ENCODE measurements at regions not wholly inside any gene's neighbourhood (a gene's known extent, or its start where the extent isn't known, plus 50 kb on each side); places are given as distances from the start of the nearest gene placed in this dataset.

GRCh38 chr4:131054489-131055019, 1958.6 kb downstream of the C4orf33 start:
- no peak for DNase-seq (ENCODE audit: low spot score)

GRCh38 chr4:131061734-131062133, 1965.8 kb downstream of the C4orf33 start:
- DNase-seq (ENCODE audit: low spot score), result no peak

GRCh38 chr4:131063878-131064277, 1967.9 kb downstream of the C4orf33 start:
- DNase-seq (ENCODE audit: low spot score), result no peak

GRCh38 chr4:131081069-131081468, 1985.1 kb downstream of the C4orf33 start:
- DNase-seq (ENCODE audit: low spot score), result no peak

- DNase-seq (ENCODE audit: low spot score), result no peak
These were observed 1989.0 kb downstream of the C4orf33 start for GRCh38 chr4:131084997-131085396.

- peak; percentile 40 for DNase-seq (ENCODE audit: low spot score)
These were observed 1995.9 kb downstream of the C4orf33 start for GRCh38 chr4:131091896-131092295.

- DNase-seq (ENCODE audit: low spot score), result no peak
These were observed 1997.4 kb downstream of the C4orf33 start for GRCh38 chr4:131093303-131093702.

- DNase-seq (ENCODE audit: low spot score), result no peak
These were observed 2003.0 kb downstream of the C4orf33 start for GRCh38 chr4:131098976-131099375.

- DNase-seq (ENCODE audit: low spot score), result no peak
These were observed 2017.3 kb downstream of the C4orf33 start for GRCh38 chr4:131113273-131113672.

- DNase-seq (ENCODE audit: low spot score), result no peak
These were observed 2017.8 kb downstream of the C4orf33 start for GRCh38 chr4:131113704-131114103.

- no peak for DNase-seq (ENCODE audit: low spot score)
These were observed 2023.7 kb downstream of the C4orf33 start for GRCh38 chr4:131119661-131120060.

- DNase-seq (ENCODE audit: low spot score), result no peak
These were observed 2011.9 kb upstream of the PCDH10 start for GRCh38 chr4:131137196-131137595.

- DNase-seq (ENCODE audit: low spot score), result no peak
These were observed 1989.8 kb upstream of the PCDH10 start for GRCh38 chr4:131159261-131159660.

GRCh38 chr4:131192318-131192717, 1956.8 kb upstream of the PCDH10 start:
- DNase-seq (ENCODE audit: low spot score), result no peak

GRCh38 chr4:131207589-131207988, 1941.5 kb upstream of the PCDH10 start:
- no peak for DNase-seq (ENCODE audit: low spot score)

GRCh38 chr4:131248314-131248713, 1900.8 kb upstream of the PCDH10 start:
- DNase-seq (ENCODE audit: low spot score), result no peak

- DNase-seq (ENCODE audit: low spot score), result no peak
These were observed 1897.8 kb upstream of the PCDH10 start for GRCh38 chr4:131251321-131251720.

- no peak for DNase-seq (ENCODE audit: low spot score)
These were observed 1891.9 kb upstream of the PCDH10 start for GRCh38 chr4:131257241-131257640.

GRCh38 chr4:131258361-131258760, 1890.7 kb upstream of the PCDH10 start:
- DNase-seq (ENCODE audit: low spot score), result peak; percentile 48

- no peak for DNase-seq (ENCODE audit: low spot score)
These were observed 1860.7 kb upstream of the PCDH10 start for GRCh38 chr4:131288441-131288840.

- no peak for DNase-seq (ENCODE audit: low spot score)
These were observed 1852.9 kb upstream of the PCDH10 start for GRCh38 chr4:131296192-131296591.

GRCh38 chr4:131302108-131302507, 1847.0 kb upstream of the PCDH10 start:
- DNase-seq (ENCODE audit: low spot score), result peak; percentile 25

GRCh38 chr4:131304686-131305085, 1844.4 kb upstream of the PCDH10 start:
- DNase-seq (ENCODE audit: low spot score), result no peak

- no peak for DNase-seq (ENCODE audit: low spot score)
These were observed 1839.5 kb upstream of the PCDH10 start for GRCh38 chr4:131309628-131310027.

- no peak for DNase-seq (ENCODE audit: low spot score)
These were observed 1833.0 kb upstream of the PCDH10 start for GRCh38 chr4:131316086-131316485.
